ENCODE measurements at regions not wholly inside any gene's neighbourhood (a gene's known extent, or its start where the extent isn't known, plus 50 kb on each side); places are given as distances from the start of the nearest gene placed in this dataset.

- DNase-seq (ENCODE audit: low read depth): no peak
Observed at GRCh38 chr5:14983666-14984441, 112.3 kb upstream of the ANKH start.

GRCh38 chr5:14980698-14981097, 109.1 kb upstream of the ANKH start:
- no peak for DNase-seq (ENCODE audit: low read depth)

- no peak for DNase-seq (ENCODE audit: low read depth)
Observed at GRCh38 chr5:14977058-14977685, 105.6 kb upstream of the ANKH start.

- DNase-seq (ENCODE audit: low read depth): no peak
Observed at GRCh38 chr5:14976486-14976885, 104.9 kb upstream of the ANKH start.

GRCh38 chr5:14971873-14972272, 100.3 kb upstream of the ANKH start:
- no peak for DNase-seq (ENCODE audit: low read depth)

GRCh38 chr5:14968796-14969195, 97.2 kb upstream of the ANKH start:
- no peak for DNase-seq (ENCODE audit: low read depth)

GRCh38 chr5:14967166-14967565, 95.6 kb upstream of the ANKH start:
- DNase-seq (ENCODE audit: low read depth): no peak

GRCh38 chr5:14965815-14966214, 94.2 kb upstream of the ANKH start:
- DNase-seq (ENCODE audit: low read depth): no peak

GRCh38 chr5:14962604-14963003, 91.0 kb upstream of the ANKH start:
- DNase-seq (ENCODE audit: low read depth): no peak

- no peak for DNase-seq (ENCODE audit: low read depth)
Observed at GRCh38 chr5:14960120-14960462, 88.5 kb upstream of the ANKH start.

- DNase-seq (ENCODE audit: low read depth): no peak
Observed at GRCh38 chr5:14959399-14960119, 88.0 kb upstream of the ANKH start.

- no peak for DNase-seq (ENCODE audit: low read depth)
Observed at GRCh38 chr5:14958188-14958587, 86.6 kb upstream of the ANKH start.

GRCh38 chr5:14956423-14957046, 85.0 kb upstream of the ANKH start:
- DNase-seq (ENCODE audit: low read depth): no peak

GRCh38 chr5:14954616-14955343, 83.2 kb upstream of the ANKH start:
- no peak for DNase-seq (ENCODE audit: low read depth)

- no peak for DNase-seq (ENCODE audit: low read depth)
Observed at GRCh38 chr5:14954216-14954615, 82.6 kb upstream of the ANKH start.

- no peak for DNase-seq (ENCODE audit: low read depth)
Observed at GRCh38 chr5:14953075-14953607, 81.6 kb upstream of the ANKH start.

GRCh38 chr5:14948383-14948782, 76.8 kb upstream of the ANKH start:
- no peak for DNase-seq (ENCODE audit: low read depth)

- peak; percentile 23 for DNase-seq (ENCODE audit: low read depth)
Observed at GRCh38 chr5:14946815-14947620, 75.4 kb upstream of the ANKH start.

GRCh38 chr5:14945450-14945849, 73.9 kb upstream of the ANKH start:
- no peak for DNase-seq (ENCODE audit: low read depth)

- DNase-seq (ENCODE audit: low read depth): no peak
Observed at GRCh38 chr5:14944996-14945395, 73.4 kb upstream of the ANKH start.

- no peak for DNase-seq (ENCODE audit: low read depth)
Observed at GRCh38 chr5:14944350-14944739, 72.8 kb upstream of the ANKH start.
